ENCODE measurements at regions not wholly inside any gene's neighbourhood (a gene's known extent, or its start where the extent isn't known, plus 50 kb on each side); places are given as distances from the start of the nearest gene placed in this dataset.

GRCh38 chr7:41842956-41843355 is 140.1 kb upstream of the INHBA start:
- CTCF ChIA-PET = no interaction called here
- no TSS peak for BruUV-seq (replicated peaks)
- Mint-ChIP-seq H3K4me3 (ENCODE audit: low read depth, unreplicated experiment) (no peak overlapping the region), H3K36me3 (ENCODE audit: insufficient read depth, unreplicated experiment) (no peaks in the 10 kb centered on the region), H3K4me1 (ENCODE audit: low read depth, unreplicated experiment) (no peaks in the 10 kb centered on the region), H3K9me3 (ENCODE audit: low read depth, unreplicated experiment) (peaks cover 15% of the 10 kb centered on the region), H3K27ac (ENCODE audit: unreplicated experiment) (no peak overlapping the region), H3K27me3 (ENCODE audit: unreplicated experiment) (no peaks in the 10 kb centered on the region)
- DNase-seq = no peak
- TF ChIP-seq, protein P1, sequence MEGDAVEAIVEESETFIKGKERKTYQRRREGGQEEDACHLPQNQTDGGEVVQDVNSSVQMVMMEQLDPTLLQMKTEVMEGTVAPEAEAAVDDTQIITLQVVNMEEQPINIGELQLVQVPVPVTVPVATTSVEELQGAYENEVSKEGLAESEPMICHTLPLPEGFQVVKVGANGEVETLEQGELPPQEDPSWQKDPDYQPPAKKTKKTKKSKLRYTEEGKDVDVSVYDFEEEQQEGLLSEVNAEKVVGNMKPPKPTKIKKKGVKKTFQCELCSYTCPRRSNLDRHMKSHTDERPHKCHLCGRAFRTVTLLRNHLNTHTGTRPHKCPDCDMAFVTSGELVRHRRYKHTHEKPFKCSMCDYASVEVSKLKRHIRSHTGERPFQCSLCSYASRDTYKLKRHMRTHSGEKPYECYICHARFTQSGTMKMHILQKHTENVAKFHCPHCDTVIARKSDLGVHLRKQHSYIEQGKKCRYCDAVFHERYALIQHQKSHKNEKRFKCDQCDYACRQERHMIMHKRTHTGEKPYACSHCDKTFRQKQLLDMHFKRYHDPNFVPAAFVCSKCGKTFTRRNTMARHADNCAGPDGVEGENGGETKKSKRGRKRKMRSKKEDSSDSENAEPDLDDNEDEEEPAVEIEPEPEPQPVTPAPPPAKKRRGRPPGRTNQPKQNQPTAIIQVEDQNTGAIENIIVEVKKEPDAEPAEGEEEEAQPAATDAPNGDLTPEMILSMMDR (IDR thresholded peaks at IDR 0.05; ENCODE audit: unreplicated experiment) = no peak
- intact Hi-C loops (cut with micrococcal nuclease; ENCODE audit: unreplicated experiment) = no loop called here

- CTCF ChIA-PET = no interaction called here
- intact Hi-C loops (cut with micrococcal nuclease; ENCODE audit: unreplicated experiment) = no loop called here
Observed at GRCh38 chr7:41837916-41838315, 135.0 kb upstream of the INHBA start.

GRCh38 chr7:41835976-41836530 is 133.2 kb upstream of the INHBA start:
- intact Hi-C loops (cut with micrococcal nuclease; ENCODE audit: unreplicated experiment) = no loop called here
- no peak for DNase-seq
- no TSS peak for BruUV-seq (replicated peaks)
- CTCF ChIA-PET = no interaction called here
- TF ChIP-seq, protein P1 (IDR thresholded peaks at IDR 0.05; ENCODE audit: unreplicated experiment) = no peak
- H3K27ac Mint-ChIP-seq (ENCODE audit: unreplicated experiment) = no peak overlapping the region
- H3K36me3 Mint-ChIP-seq (ENCODE audit: insufficient read depth, unreplicated experiment) = no peaks in the 10 kb centered on the region
- peaks cover 11% of the 10 kb centered on the region for H3K27me3 Mint-ChIP-seq (ENCODE audit: unreplicated experiment)
- peaks cover 12% of the 10 kb centered on the region for H3K9me3 Mint-ChIP-seq (ENCODE audit: low read depth, unreplicated experiment)
- no peak overlapping the region for H3K4me3 Mint-ChIP-seq (ENCODE audit: low read depth, unreplicated experiment)
- H3K4me1 Mint-ChIP-seq (ENCODE audit: low read depth, unreplicated experiment) = no peaks in the 10 kb centered on the region

More at GRCh38 chr7:41837916-41838315, 135.0 kb upstream of the INHBA start:
- no TSS peak for BruUV-seq (replicated peaks)
- H3K27me3 Mint-ChIP-seq (ENCODE audit: unreplicated experiment) = no peaks in the 10 kb centered on the region
- TF ChIP-seq, protein P1 (IDR thresholded peaks at IDR 0.05; ENCODE audit: unreplicated experiment) = no peak
- no peak overlapping the region for H3K4me3 Mint-ChIP-seq (ENCODE audit: low read depth, unreplicated experiment)
- no peaks in the 10 kb centered on the region for H3K4me1 Mint-ChIP-seq (ENCODE audit: low read depth, unreplicated experiment)
- H3K9me3 Mint-ChIP-seq (ENCODE audit: low read depth, unreplicated experiment) = peaks cover 11% of the 10 kb centered on the region
- H3K36me3 Mint-ChIP-seq (ENCODE audit: insufficient read depth, unreplicated experiment) = no peaks in the 10 kb centered on the region
- DNase-seq = no peak
- H3K27ac Mint-ChIP-seq (ENCODE audit: unreplicated experiment) = no peak overlapping the region

- DNase-seq = no peak
- TF ChIP-seq, protein P1 (IDR thresholded peaks at IDR 0.05; ENCODE audit: unreplicated experiment) = no peak
- H3K27ac Mint-ChIP-seq (ENCODE audit: unreplicated experiment) = no peak overlapping the region
- no peaks in the 10 kb centered on the region for H3K36me3 Mint-ChIP-seq (ENCODE audit: insufficient read depth, unreplicated experiment)
- no peaks in the 10 kb centered on the region for H3K4me1 Mint-ChIP-seq (ENCODE audit: low read depth, unreplicated experiment)
- H3K4me3 Mint-ChIP-seq (ENCODE audit: low read depth, unreplicated experiment) = no peak overlapping the region
- H3K9me3 Mint-ChIP-seq (ENCODE audit: low read depth, unreplicated experiment) = peaks cover 15% of the 10 kb centered on the region
- intact Hi-C loops (cut with micrococcal nuclease; ENCODE audit: unreplicated experiment) = no loop called here
- BruUV-seq (replicated peaks) = no TSS peak
- CTCF ChIA-PET = no interaction called here
- peaks cover 21% of the 10 kb centered on the region for H3K27me3 Mint-ChIP-seq (ENCODE audit: unreplicated experiment)
Observed at GRCh38 chr7:41834805-41835694, 132.2 kb upstream of the INHBA start.

Data from Calu3 (cell line).